HG03103 (cell line): ENCODE measurements at regions not wholly inside any gene's neighbourhood (a gene's known extent, or its start where the extent isn't known, plus 50 kb on each side); places are given as distances from the start of the nearest gene placed in this dataset.
"Not testable (repeated sequence)": the region's sequence is repeated elsewhere in the genome, so short reads cannot be mapped to it uniquely, and the experiment has no call there.

Source experiments
- ATAC-seq: cut with Tn5 transposase; IDR thresholded peaks from one replicate; pipeline ENCODE4 v1.9.1; 2021; ENCODE audit warnings: low read depth; ENCODE audit not compliant: unreplicated experiment

- ATAC-seq = no peak
Measured at GRCh38 chr1:69045572-69045971, 522.1 kb upstream of the LRRC7 start.

DNA sequence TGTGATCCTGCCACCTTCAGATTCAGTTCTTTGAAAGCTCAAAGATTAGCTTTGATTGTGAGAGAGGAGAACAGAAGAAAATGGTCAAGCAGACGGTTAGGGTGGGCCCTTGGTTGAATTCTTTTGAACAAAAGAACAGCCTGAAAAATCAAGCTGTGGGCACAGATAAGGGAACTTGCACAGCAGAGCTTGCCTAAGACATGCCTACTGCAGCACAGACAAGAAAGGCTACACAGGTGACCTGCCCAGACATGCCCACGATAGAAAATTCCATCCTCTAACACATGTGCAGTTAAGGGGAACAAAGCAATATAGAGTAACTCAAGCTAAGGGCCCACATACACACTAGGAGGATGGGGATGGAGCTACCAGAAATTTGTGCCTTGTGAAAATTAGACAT is 512.5 kb upstream of the LRRC7 start:
- no peak for ATAC-seq

- no peak for ATAC-seq
Measured at GRCh38 chr1:69058454-69058853, 509.3 kb upstream of the LRRC7 start.

- ATAC-seq = no peak
Measured at GRCh38 chr1:69070660-69071373, 496.9 kb upstream of the LRRC7 start.

DNA sequence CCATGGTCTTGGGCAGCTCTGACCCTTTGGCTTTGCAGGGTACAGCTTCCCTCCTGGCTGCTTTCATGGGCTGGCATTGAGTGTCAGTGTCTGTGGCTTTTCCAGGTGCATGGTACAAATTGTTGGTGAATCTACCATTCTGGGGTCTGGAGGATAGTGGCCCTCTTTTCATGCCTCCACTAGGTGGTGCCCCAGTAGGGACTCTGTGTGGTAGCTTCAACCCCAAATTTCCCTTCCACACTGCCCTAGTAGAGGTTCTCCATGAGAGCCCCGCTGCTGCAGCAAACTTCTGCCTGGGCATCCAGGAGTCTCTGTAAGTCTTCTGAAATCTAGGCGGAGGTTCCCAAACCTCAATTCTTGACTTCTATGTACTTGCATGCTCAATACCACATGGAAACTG is 494.5 kb upstream of the LRRC7 start:
- no peak for ATAC-seq

- no peak for ATAC-seq
Measured at GRCh38 chr1:69076631-69077030, 491.1 kb upstream of the LRRC7 start.

DNA sequence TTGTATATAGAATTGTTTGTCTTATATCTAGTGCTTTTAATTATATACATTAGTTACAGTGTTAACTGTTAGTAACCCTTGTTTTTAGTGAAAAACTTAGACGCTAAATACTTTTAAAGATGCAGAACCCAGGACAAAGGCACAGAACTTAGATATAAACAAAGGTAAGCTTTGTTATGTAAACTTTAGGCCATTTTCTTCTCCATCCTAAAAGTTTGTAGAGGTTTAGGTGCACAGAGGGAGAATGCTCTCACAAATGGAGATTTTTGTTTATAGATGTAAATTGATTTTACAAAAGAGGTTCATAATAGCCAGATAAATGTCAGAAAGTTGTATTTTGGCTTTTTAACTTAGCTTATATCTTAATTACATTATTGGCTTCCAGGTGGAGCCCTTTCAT is 490.5 kb upstream of the LRRC7 start:
- ATAC-seq = no peak

DNA sequence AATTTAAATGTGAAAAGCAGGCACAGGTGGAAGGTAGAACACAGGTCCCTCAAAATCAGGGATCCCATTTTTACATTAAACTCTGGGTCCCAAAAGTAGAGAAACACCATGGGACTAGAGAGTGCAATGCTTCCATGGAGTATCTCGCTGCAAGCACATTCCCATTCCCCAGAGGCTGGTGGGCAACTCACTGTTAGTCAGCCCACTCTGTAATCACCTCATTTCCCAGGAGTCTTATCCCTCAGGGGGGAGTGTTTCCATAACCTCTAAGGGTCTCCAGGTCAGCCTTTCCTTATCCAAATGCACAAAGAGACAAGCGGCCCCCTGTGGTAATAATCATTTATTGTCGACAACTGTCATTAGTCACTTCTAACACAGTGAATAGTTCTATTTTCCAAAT is 490.1 kb upstream of the LRRC7 start:
- no peak for ATAC-seq

DNA sequence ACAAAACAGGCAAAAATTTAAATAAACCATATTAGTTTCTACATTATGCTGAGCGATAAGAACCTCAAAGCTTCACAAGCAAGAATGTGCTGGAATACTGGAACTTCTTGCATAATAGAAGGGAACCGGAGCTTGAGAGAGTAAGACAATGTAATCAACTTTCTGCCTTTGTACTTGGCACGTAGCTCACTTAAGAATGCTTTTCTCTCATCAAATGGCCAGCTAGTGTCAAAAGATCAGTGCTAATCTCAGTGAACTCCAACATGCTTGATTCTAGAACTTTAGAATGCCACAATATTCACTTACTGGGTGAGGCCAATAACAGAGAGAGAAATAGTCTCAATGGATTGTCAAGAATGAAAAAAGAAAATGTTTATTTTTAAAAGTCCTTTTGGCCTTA is 486.1 kb upstream of the LRRC7 start:
- no peak for ATAC-seq

- no peak for ATAC-seq
Measured at GRCh38 chr1:69082312-69082711, 485.4 kb upstream of the LRRC7 start.

- ATAC-seq = no peak
Measured at GRCh38 chr1:69086148-69086547, 481.6 kb upstream of the LRRC7 start.

GRCh38 chr1:69088571-69088970 is 479.2 kb upstream of the LRRC7 start:
- no peak for ATAC-seq

DNA sequence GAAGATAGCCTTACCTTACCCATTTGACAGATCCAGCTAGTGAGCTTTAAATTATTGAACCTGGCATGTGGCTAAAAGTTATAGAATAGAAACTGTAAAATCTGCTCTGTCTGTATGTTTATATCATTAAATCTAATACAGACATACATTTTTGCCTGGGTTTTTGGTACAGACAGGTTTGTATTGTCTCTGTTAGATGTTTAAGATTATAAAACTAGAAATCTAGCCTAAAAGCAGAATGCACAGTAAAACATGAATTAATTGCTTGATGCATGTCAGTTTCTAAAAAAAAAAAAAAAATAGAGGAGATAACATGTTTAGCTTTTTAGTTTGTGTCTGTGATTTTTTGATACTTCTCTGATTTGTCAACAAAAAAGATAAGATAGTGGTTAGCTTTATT is 477.6 kb upstream of the LRRC7 start:
- no peak for ATAC-seq

DNA sequence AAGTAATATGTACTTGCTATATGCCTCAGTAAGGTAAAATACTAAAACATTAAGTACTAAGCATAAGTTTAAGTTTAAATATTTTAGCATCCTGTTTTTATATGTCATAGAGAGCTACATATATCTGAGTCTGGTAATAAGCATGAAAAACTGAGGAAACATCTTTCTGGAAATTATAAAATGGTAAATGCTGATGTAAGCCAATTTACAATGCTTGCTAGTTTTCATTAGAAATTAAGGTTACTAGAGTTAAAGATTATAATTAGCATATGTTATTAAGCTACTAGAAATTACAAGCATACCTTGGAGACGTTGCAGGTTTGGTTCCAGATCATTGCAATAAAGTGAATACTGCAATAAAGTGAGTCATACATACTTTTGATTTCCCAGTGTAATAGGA is 477.0 kb upstream of the LRRC7 start:
- ATAC-seq = no peak

DNA sequence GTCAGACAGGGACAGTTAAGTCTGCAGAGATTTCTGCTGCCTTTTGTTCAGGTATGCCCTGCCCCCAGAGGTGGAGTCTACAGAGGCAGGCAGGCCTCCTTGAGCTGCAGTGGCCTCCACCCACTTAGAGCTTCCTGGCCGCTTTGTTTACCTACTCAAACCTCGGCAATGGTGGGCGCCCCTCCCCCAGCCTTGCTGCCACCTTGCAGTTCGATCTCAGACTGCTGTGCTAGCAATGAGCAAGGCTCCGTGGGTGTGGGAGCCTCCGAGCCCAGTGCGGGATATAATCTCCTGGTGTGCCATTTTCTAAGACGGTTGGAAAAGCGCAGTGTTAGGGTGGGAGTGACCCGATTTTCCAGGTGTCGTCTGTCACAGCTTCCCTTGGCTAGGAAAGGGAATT is 465.7 kb upstream of the LRRC7 start:
- ATAC-seq = not testable (repeated sequence)

GRCh38 chr1:69103213-69103612 is 464.5 kb upstream of the LRRC7 start:
- ATAC-seq = no peak

DNA sequence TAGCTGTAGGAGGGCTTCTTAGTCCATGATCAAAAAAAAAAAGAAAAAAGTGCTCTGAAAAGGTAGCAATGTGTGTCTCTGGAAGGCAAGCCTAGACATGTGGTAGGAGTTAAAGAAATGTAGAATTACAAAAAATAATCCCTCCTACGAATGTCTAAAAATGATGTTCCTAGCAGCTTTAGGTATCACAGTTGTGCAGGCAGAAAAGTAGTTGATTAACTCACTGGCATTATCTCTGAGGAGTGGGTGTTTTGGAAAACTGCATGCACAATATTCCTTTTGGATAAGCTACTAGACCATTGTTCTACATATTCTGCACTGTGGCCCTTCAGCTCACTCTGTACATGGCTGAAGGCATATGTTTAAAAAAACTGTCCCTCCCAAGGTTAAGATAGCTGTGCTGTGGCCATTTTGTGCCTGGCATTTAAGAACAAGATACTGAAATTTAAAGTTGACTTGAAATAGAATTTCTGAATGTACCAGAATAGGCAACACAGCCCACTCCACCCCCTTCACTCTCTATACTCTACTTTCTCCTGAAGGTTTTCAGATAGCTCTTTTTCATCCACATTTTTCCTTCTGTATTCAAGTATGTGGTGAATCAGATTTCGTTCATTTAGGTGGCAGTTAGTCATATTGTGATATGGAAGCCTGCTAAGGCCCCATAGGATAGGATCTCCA is 463.9 kb upstream of the LRRC7 start:
- no peak for ATAC-seq

DNA sequence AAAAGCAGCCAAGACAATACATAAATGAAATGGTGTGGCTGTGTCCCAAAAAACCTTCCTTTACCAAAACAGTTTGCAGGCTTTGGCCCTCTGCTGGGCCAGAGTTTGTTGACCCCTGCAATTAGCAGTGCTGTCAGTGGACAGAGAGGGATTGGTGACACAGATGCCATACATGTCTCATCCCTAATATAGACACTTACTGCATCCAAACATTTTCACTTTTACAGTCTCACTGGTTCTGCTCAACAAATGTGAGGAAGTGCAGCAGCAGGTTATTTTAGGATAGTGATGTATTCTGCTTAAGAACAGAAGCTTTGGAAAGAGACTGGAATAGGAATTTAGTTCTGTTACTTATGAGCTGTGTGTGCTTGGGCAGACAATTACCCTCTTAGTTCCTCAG is 462.8 kb upstream of the LRRC7 start:
- ATAC-seq = no peak

DNA sequence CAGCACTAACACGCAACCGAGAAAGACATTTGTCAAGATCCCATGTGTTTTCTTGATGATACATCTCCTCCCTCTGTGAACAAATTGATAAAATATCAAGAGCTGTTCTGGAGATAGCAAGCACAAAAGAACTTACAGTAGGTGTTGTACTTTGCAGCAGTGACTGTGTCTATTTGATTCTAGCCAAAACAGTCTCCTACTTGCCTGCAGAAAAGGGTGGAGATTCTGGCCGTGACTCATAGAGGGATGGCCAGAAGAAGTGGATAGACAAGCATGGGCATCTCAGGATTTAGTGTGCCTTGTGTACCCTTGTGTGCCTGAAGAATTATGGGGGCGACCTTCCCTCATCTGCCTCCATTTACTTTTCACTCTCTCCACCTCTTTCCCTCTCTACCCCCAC is 458.4 kb upstream of the LRRC7 start:
- ATAC-seq = no peak

GRCh38 chr1:69110851-69111250 is 456.9 kb upstream of the LRRC7 start:
- no peak for ATAC-seq

- ATAC-seq = not testable (repeated sequence)
Measured at GRCh38 chr1:69120126-69120741, 447.5 kb upstream of the LRRC7 start.

DNA sequence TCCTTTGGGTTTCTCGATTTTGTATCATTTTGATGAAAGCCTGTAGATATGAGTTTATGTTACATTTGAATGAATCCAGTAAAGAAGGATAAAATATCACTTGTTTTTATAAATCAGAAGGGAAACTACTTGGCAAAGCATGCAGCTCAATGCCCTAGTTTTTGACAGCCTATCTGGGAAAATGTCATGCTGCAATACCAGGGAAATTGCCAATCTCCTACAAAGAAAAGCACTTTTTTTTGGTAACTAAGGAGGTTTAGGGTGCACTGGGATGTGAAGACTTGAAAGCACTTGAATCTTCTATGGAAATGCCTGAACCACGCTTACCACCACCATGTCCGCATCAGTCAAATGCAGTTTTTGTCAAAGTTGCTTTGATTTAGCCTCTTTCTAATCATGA is 446.9 kb upstream of the LRRC7 start:
- ATAC-seq = no peak
